ENCODE measurements at regions not wholly inside any gene's neighbourhood (a gene's known extent, or its start where the extent isn't known, plus 50 kb on each side); places are given as distances from the start of the nearest gene placed in this dataset.

GRCh38 chr14:44170101-44170500, 337.0 kb downstream of the FSCB start:
- Histone ChIP-seq H3K27ac (ENCODE audit: low read depth, low read length) (no peak overlapping the region), H3K4me2 (ENCODE audit: low read length) (no peak overlapping the region), H3K9me3 (ENCODE audit: control insufficient read depth, insufficient read depth, low read length) (no peaks in the 10 kb centered on the region), H3K9me2 (replicated peaks; ENCODE audit: control insufficient read depth, low read length) (no peaks in the 10 kb centered on the region; the same call in 1 of the 2 replicates), H3K4me1 (ENCODE audit: control insufficient read depth, low read length) (no peaks in the 10 kb centered on the region), H3K36me3 (ENCODE audit: control insufficient read depth, low read length) (no peaks in the 10 kb centered on the region), H3K27me3 (ENCODE audit: control insufficient read depth, low read length) (no peaks in the 10 kb centered on the region), H4K20me1 (ENCODE audit: control insufficient read depth, insufficient read depth, low read depth, low read length) (no peaks in the 10 kb centered on the region), H3K4me3 (ENCODE audit: low read length) (no peak overlapping the region), H3K79me2 (ENCODE audit: control insufficient read depth, low read length) (no peaks in the 10 kb centered on the region), H3F3A (ENCODE audit: control insufficient read depth, insufficient read depth) (no peaks in the 10 kb centered on the region)
- TF ChIP-seq CTCF (IDR thresholded peaks at IDR 0.05; ENCODE audit: low read depth, low read length, poor library complexity, severe bottlenecking) (no peak), EZH2phosphoT487 (IDR thresholded peaks at IDR 0.05; ENCODE audit: borderline replicate concordance, low read length) (no peak)

GRCh38 chr14:44168566-44168965, 338.5 kb downstream of the FSCB start:
- no peaks in the 10 kb centered on the region for H4K20me1 ChIP-seq (ENCODE audit: control insufficient read depth, insufficient read depth, low read depth, low read length)
- H3K4me1 ChIP-seq (ENCODE audit: control insufficient read depth, low read length), result no peaks in the 10 kb centered on the region
- no peaks in the 10 kb centered on the region; the same call in 1 of the 2 replicates for H3K9me2 ChIP-seq (replicated peaks; ENCODE audit: control insufficient read depth, low read length)
- H3K27ac ChIP-seq (ENCODE audit: low read depth, low read length), result no peak overlapping the region
- TF ChIP-seq EZH2phosphoT487 (IDR thresholded peaks at IDR 0.05; ENCODE audit: borderline replicate concordance, low read length) (no peak), CTCF (IDR thresholded peaks at IDR 0.05; ENCODE audit: low read depth, low read length, poor library complexity, severe bottlenecking) (no peak)
- H3K27me3 ChIP-seq (ENCODE audit: control insufficient read depth, low read length), result no peaks in the 10 kb centered on the region
- no peaks in the 10 kb centered on the region for H3K79me2 ChIP-seq (ENCODE audit: control insufficient read depth, low read length)
- no peak overlapping the region for H3K4me3 ChIP-seq (ENCODE audit: low read length)
- H3K4me2 ChIP-seq (ENCODE audit: low read length), result no peak overlapping the region
- no peaks in the 10 kb centered on the region for H3F3A ChIP-seq (ENCODE audit: control insufficient read depth, insufficient read depth)
- no peaks in the 10 kb centered on the region for H3K36me3 ChIP-seq (ENCODE audit: control insufficient read depth, low read length)
- H3K9me3 ChIP-seq (ENCODE audit: control insufficient read depth, insufficient read depth, low read length), result no peaks in the 10 kb centered on the region

- TF ChIP-seq EZH2phosphoT487 (IDR thresholded peaks at IDR 0.05; ENCODE audit: borderline replicate concordance, low read length), result no peak
- no peak for TF ChIP-seq CTCF (IDR thresholded peaks at IDR 0.05; ENCODE audit: low read depth, low read length, poor library complexity, severe bottlenecking)
- Histone ChIP-seq H3K4me1 (ENCODE audit: control insufficient read depth, low read length) (no peaks in the 10 kb centered on the region), H3K27me3 (ENCODE audit: control insufficient read depth, low read length) (no peaks in the 10 kb centered on the region), H3K27ac (ENCODE audit: low read depth, low read length) (no peak overlapping the region), H3K9me3 (ENCODE audit: control insufficient read depth, insufficient read depth, low read length) (no peaks in the 10 kb centered on the region), H4K20me1 (ENCODE audit: control insufficient read depth, insufficient read depth, low read depth, low read length) (no peaks in the 10 kb centered on the region), H3K4me3 (ENCODE audit: low read length) (no peak overlapping the region), H3K4me2 (ENCODE audit: low read length) (no peak overlapping the region), H3K79me2 (ENCODE audit: control insufficient read depth, low read length) (no peaks in the 10 kb centered on the region), H3F3A (ENCODE audit: control insufficient read depth, insufficient read depth) (no peaks in the 10 kb centered on the region), H3K36me3 (ENCODE audit: control insufficient read depth, low read length) (no peaks in the 10 kb centered on the region), H3K9me2 (replicated peaks; ENCODE audit: control insufficient read depth, low read length) (no peaks in the 10 kb centered on the region; the same call in 1 of the 2 replicates)
These were observed 340.5 kb downstream of the FSCB start for GRCh38 chr14:44166611-44167010.
